DMS79 treated with DMSO at 0.1 percent for 48 hours (cell line): ENCODE measurements at regions not wholly inside any gene's neighbourhood (a gene's known extent, or its start where the extent isn't known, plus 50 kb on each side); places are given as distances from the start of the nearest gene placed in this dataset.

Source experiments
- DNase-seq: peaks from one replicate; lab custom pipeline; 2025; lab: John Stamatoyannopoulos, UW

GRCh38 chr2:37543999-37544557, 127.4 kb downstream of the CDC42EP3 start:
- no peak for DNase-seq

GRCh38 chr2:37544591-37545031, 126.8 kb downstream of the CDC42EP3 start:
- DNase-seq = no peak

GRCh38 chr2:37549598-37549997, 121.8 kb downstream of the CDC42EP3 start:
- no peak for DNase-seq

- no peak for DNase-seq
Observed at GRCh38 chr2:37550190-37550589, 121.3 kb downstream of the CDC42EP3 start.

GRCh38 chr2:37551783-37552182, 119.7 kb downstream of the CDC42EP3 start:
- DNase-seq = no peak

- no peak for DNase-seq
Observed at GRCh38 chr2:37552339-37552738, 119.1 kb downstream of the CDC42EP3 start.

- DNase-seq = no peak
Observed at GRCh38 chr2:37553411-37554154, 117.9 kb downstream of the CDC42EP3 start.

- no peak for DNase-seq
Observed at GRCh38 chr2:37554155-37554510, 117.3 kb downstream of the CDC42EP3 start.

GRCh38 chr2:37554687-37555086, 116.8 kb downstream of the CDC42EP3 start:
- no peak for DNase-seq

- DNase-seq = peak; percentile 55
Observed at GRCh38 chr2:37555457-37555856, 116.0 kb downstream of the CDC42EP3 start.

- DNase-seq = no peak
Observed at GRCh38 chr2:37556256-37556655, 115.2 kb downstream of the CDC42EP3 start.

GRCh38 chr2:37558623-37559022, 112.8 kb downstream of the CDC42EP3 start:
- DNase-seq = no peak

- peak; percentile 11 for DNase-seq
Observed at GRCh38 chr2:37560241-37560848, 111.1 kb downstream of the CDC42EP3 start.

GRCh38 chr2:37560863-37561614, 110.4 kb downstream of the CDC42EP3 start:
- no peak for DNase-seq

- no peak for DNase-seq
Observed at GRCh38 chr2:37561615-37562569, 109.5 kb downstream of the CDC42EP3 start.

- DNase-seq = no peak
Observed at GRCh38 chr2:37563375-37564015, 107.9 kb downstream of the CDC42EP3 start.

GRCh38 chr2:37564356-37564755, 107.1 kb downstream of the CDC42EP3 start:
- no peak for DNase-seq

GRCh38 chr2:37566517-37566981, 104.9 kb downstream of the CDC42EP3 start:
- DNase-seq = no peak

- no peak for DNase-seq
Observed at GRCh38 chr2:37568565-37568964, 102.9 kb downstream of the CDC42EP3 start.

- DNase-seq = no peak
Observed at GRCh38 chr2:37569131-37569823, 102.2 kb downstream of the CDC42EP3 start.
